K562 (cell line): ENCODE measurements at regions not wholly inside any gene's neighbourhood (a gene's known extent, or its start where the extent isn't known, plus 50 kb on each side); places are given as distances from the start of the nearest gene placed in this dataset.

ENCODE experiments used
- ATAC-seq: fragments of 200-7000 bp; cut with Tn5 transposase; 3 replicates; pipeline ENCODE4 v1.9.1; 2020; ENCODE audit warnings: moderate library complexity
- BruUV-seq: library from RNA; stranded (reverse); fragments of 400-500 nt; replicated peaks from 2 replicates; lab custom pipeline; 2021; lab: Mats Ljungman, UMichigan
- CTCF ChIA-PET: fragments of 300-600 bp; formaldehyde crosslinking; extraction: SDS; loops from one replicate; lab custom pipeline; 2021; ENCODE audit warnings: low intra/inter-chr PET ratio; lab: Yijun Ruan, JAX
- POLR2A ChIA-PET: fragments of 300-600, 350-650 bp; sonication (Branson Sonifier 250); formaldehyde crosslinking; extraction: SDS; loops from one replicate; lab custom pipeline; 2021; ENCODE audit warnings: antibody characterized with exemption, inconsistent platforms; lab: Yijun Ruan, JAX
- DNase-seq, 4 experiments: peaks; one replicate each; pipeline versions ENCODE4 v3.0.0 to v3.0.0-alpha.2; 2011 to 2018; ENCODE audit warnings: low spot score in 3 of 4, mixed read lengths in 3 of 4; ENCODE audit errors: extremely low read depth in 1 of 4
- FAIRE-seq: peaks from 2 replicates; lab custom pipeline; 2011; peaks lifted over from hg19 to GRCh38; lab: Jason Lieb, UNC
- H2AFZ ChIP-seq: 2 replicates; pipeline ENCODE4 v1.6.0; 2011; ENCODE audit warnings: low read depth, low read length, control low read depth, inconsistent platforms
- H3K27ac ChIP-seq: fragments of 200-600 bp; 3 replicates; pipeline ENCODE4 v1.8.0; 2011; ENCODE audit warnings: low read depth, mild to moderate bottlenecking, control low read depth, inconsistent platforms, low read length, moderate library complexity, mixed read lengths; ENCODE audit errors: extremely low read depth
- H3K27me3 ChIP-seq, 2 experiments: fragments of 300-600 bp in 1 of 2; 2 replicates in 1 of 2; 3 replicates in 1 of 2; pipeline versions ENCODE4 v1.6.0 to v1.8.0; 2011; ENCODE audit warnings: inconsistent platforms in 2 of 2, low read length in 2 of 2, mild to moderate bottlenecking in 1 of 2, mixed read lengths in 1 of 2, moderate library complexity in 1 of 2; ENCODE audit not compliant: control insufficient read depth in 2 of 2, insufficient read depth in 2 of 2
- H3K36me3 ChIP-seq: fragments of 300-600 bp; 3 replicates; pipeline ENCODE4 v1.8.0; 2011; ENCODE audit warnings: mild to moderate bottlenecking, low read length, inconsistent platforms; ENCODE audit not compliant: control insufficient read depth, insufficient read depth
- H3K4me1 ChIP-seq, 2 experiments: fragments of 200-600 bp in 1 of 2; replicated peaks in 1 of 2; 2 replicates in 1 of 2; 3 replicates in 1 of 2; pipeline versions ENCODE4 v1.5.1 to v1.8.0; 2011; ENCODE audit warnings: inconsistent platforms in 2 of 2, low read length in 2 of 2, mild to moderate bottlenecking in 1 of 2, mixed read lengths in 1 of 2, moderate library complexity in 1 of 2; ENCODE audit not compliant: control insufficient read depth in 2 of 2, insufficient read depth in 2 of 2
- H3K4me2 ChIP-seq: 2 replicates; pipeline ENCODE4 v1.6.1; 2011; ENCODE audit warnings: low read length, control low read depth, inconsistent platforms, mixed read lengths; ENCODE audit not compliant: insufficient read depth
- H3K4me3 ChIP-seq: fragments of 200-600 bp; sonication (generic), shearing (Covaris generic); 2 replicates; pipeline ENCODE4 v1.5.1; 2016; ENCODE audit warnings: control low read depth, inconsistent platforms
- H3K79me2 ChIP-seq: fragments of 200-600 bp; 3 replicates; pipeline ENCODE4 v1.8.0; 2011; ENCODE audit warnings: low read length, inconsistent platforms; ENCODE audit not compliant: control insufficient read depth, insufficient read depth
- H3K9ac ChIP-seq, 2 experiments: 2 replicates each; pipeline versions ENCODE4 v1.6.0 to v1.6.1; 2011; ENCODE audit warnings: low read depth in 2 of 2, low read length in 2 of 2, control low read depth in 1 of 2, inconsistent platforms in 1 of 2, mild to moderate bottlenecking in 1 of 2, mixed read lengths in 1 of 2; ENCODE audit not compliant: insufficient read depth in 1 of 2
- H3K9me1 ChIP-seq: one replicate; pipeline ENCODE4 v1.6.0; 2011; ENCODE audit warnings: inconsistent platforms, mild to moderate bottlenecking, low read length, moderate library complexity; ENCODE audit not compliant: control insufficient read depth, insufficient read depth
- H3K9me3 ChIP-seq: replicated peaks from 2 replicates; pipeline ENCODE4 v1.5.1; 2011; ENCODE audit warnings: low read depth, low read length, inconsistent platforms; ENCODE audit not compliant: control insufficient read depth, insufficient read depth
- H4K20me1 ChIP-seq: replicated peaks from 2 replicates; pipeline ENCODE4 v1.6.1; 2011; ENCODE audit warnings: low read length, inconsistent platforms, mixed read lengths; ENCODE audit not compliant: control insufficient read depth, insufficient read depth
- BRCA1 ChIP-seq, 2 experiments: fragments of 450-650 bp in 1 of 2; sonication (generic) in 1 of 2; formaldehyde crosslinking in 1 of 2; IDR thresholded peaks; 2 replicates each; pipeline versions ENCODE4 v1.5.0 to v1.6.1; 2017 to 2020; ENCODE audit warnings: mild to moderate bottlenecking in 1 of 2, missing genetic modification reagents in 1 of 2
- POU5F1 ChIP-seq: fragments of 150-350 bp; IDR thresholded peaks from 2 replicates; pipeline ENCODE4 v1.6.1; 2014; ENCODE audit warnings: borderline replicate concordance, low read length, low read depth, mild to moderate bottlenecking; ENCODE audit not compliant: partially characterized antibody
- WGBS: fragments of 100-300 bp; shearing (Covaris generic); methylation state at CpG from one replicate; pipeline ENCODE4 v1.1.6; 2016; ENCODE audit warnings: low coverage, mixed read lengths; ENCODE audit not compliant: insufficient coverage; ENCODE audit errors: missing lambda C conversion rate; 5-methylcytosine and 5-hydroxymethylcytosine counted together
- in situ Hi-C: fragments of 300-500 bp; cut with MboI; formaldehyde crosslinking; loops from 4 replicates; pipeline ENCODE4 v1.15.0; 2018; ENCODE audit warnings: inconsistent platforms, mixed read lengths
- intact Hi-C: fragments of 100-400 bp; cut with micrococcal nuclease; formaldehyde crosslinking; loops from 2 replicates; pipeline ENCODE4 v1.14.2; 2022
- TF ChIP-seq, protein P1 (sequence below): sonication (generic); formaldehyde crosslinking; IDR thresholded peaks from 2 replicates; pipeline ENCODE4 v1.4.0; 2020; ENCODE audit warnings: mild to moderate bottlenecking, missing genetic modification reagents
- TF ChIP-seq, protein P2 (sequence below): fragments of 250-450 bp; sonication (Bioruptor Pico); IDR thresholded peaks from 2 replicates; pipeline ENCODE4 v1.8.0; 2022; ENCODE audit warnings: moderate library complexity, mild to moderate bottlenecking, inconsistent platforms
- TF ChIP-seq, protein P3 (sequence below): fragments of 450-650 bp; IDR thresholded peaks from 2 replicates; pipeline ENCODE4 v1.6.1; 2016; ENCODE audit warnings: missing biosample characterization, missing genetic modification characterization

DNA sequence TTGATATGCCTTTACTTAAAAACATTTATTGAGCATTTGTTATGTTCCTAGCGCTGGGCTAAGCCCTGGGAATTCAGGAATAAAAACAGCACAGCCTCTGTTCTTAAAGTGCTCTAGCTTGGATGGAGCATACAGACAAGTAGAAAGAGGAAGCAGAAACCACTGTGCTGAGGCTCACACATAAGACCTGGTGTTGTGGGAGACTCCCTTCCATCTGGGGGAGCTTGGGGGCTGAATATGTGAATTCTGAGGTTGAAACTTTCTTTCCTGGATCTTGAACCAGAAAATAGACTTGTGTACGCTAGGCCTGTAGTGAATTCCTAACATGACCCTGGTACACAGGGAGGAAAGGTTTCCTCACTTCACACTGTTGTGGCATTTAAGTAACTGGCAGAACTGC lies 209.9 kb downstream of the ZNF326 start:
- DNase-seq (no peak), FAIRE-seq (no peak), ATAC-seq (no peak)
- H3K4me3 ChIP-seq: no peak overlapping the region
- no peak overlapping the region for H3K27ac ChIP-seq
- H3K27me3 ChIP-seq: peaks cover 0 to 9% of the 10 kb centered on the region in 2 experiments; a peak in 1 of 5 replicates
- BruUV-seq: no TSS peak
- no peak overlapping the region for H3K9ac ChIP-seq
- H2AFZ ChIP-seq: no peak overlapping the region
- no peaks in the 10 kb centered on the region for H3K9me3 ChIP-seq
- H3K9me1 ChIP-seq: no peaks in the 10 kb centered on the region
- TF ChIP-seq, protein P1, sequence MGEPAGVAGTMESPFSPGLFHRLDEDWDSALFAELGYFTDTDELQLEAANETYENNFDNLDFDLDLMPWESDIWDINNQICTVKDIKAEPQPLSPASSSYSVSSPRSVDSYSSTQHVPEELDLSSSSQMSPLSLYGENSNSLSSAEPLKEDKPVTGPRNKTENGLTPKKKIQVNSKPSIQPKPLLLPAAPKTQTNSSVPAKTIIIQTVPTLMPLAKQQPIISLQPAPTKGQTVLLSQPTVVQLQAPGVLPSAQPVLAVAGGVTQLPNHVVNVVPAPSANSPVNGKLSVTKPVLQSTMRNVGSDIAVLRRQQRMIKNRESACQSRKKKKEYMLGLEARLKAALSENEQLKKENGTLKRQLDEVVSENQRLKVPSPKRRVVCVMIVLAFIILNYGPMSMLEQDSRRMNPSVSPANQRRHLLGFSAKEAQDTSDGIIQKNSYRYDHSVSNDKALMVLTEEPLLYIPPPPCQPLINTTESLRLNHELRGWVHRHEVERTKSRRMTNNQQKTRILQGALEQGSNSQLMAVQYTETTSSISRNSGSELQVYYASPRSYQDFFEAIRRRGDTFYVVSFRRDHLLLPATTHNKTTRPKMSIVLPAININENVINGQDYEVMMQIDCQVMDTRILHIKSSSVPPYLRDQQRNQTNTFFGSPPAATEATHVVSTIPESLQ (CRISPR knock-in tag): no peak
- TF ChIP-seq, protein P2, sequence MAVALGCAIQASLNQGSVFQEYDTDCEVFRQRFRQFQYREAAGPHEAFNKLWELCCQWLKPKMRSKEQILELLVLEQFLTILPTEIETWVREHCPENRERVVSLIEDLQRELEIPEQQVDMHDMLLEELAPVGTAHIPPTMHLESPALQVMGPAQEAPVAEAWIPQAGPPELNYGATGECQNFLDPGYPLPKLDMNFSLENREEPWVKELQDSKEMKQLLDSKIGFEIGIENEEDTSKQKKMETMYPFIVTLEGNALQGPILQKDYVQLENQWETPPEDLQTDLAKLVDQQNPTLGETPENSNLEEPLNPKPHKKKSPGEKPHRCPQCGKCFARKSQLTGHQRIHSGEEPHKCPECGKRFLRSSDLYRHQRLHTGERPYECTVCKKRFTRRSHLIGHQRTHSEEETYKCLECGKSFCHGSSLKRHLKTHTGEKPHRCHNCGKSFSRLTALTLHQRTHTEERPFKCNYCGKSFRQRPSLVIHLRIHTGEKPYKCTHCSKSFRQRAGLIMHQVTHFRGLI (CRISPR knock-in tag): no peak
- TF ChIP-seq BRCA1 (IDR thresholded peaks at IDR 0.05): no peak
- no peak for TF ChIP-seq BRCA1 (CRISPR knock-in tag; IDR thresholded peaks at IDR 0.05)
- TF ChIP-seq POU5F1: no peak
- TF ChIP-seq, protein P3, sequence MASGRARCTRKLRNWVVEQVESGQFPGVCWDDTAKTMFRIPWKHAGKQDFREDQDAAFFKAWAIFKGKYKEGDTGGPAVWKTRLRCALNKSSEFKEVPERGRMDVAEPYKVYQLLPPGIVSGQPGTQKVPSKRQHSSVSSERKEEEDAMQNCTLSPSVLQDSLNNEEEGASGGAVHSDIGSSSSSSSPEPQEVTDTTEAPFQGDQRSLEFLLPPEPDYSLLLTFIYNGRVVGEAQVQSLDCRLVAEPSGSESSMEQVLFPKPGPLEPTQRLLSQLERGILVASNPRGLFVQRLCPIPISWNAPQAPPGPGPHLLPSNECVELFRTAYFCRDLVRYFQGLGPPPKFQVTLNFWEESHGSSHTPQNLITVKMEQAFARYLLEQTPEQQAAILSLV: no peak
- in situ Hi-C loops: no loop called here
- intact Hi-C loops: no loop called here
- no peak overlapping the region for H3K4me2 ChIP-seq
- H3K4me1 ChIP-seq: no peaks in the 10 kb centered on the region
- WGBS: 0% methylated on average over 2 of the region's 2 CpGs
- H3K36me3 ChIP-seq: no peaks in the 10 kb centered on the region
- H3K79me2 ChIP-seq: no peaks in the 10 kb centered on the region
- no peaks in the 10 kb centered on the region for H4K20me1 ChIP-seq
- ChIA-PET POLR2A (no interaction called here), CTCF (no interaction called here)
